GM12878 (cell line): ENCODE measurements at regions not wholly inside any gene's neighbourhood (a gene's known extent, or its start where the extent isn't known, plus 50 kb on each side); places are given as distances from the start of the nearest gene placed in this dataset.

Experiments
- ATAC-seq: fragments of 200-7000 bp; cut with Tn5 transposase; 3 replicates; pipeline ENCODE4 v1.9.1; 2020; ENCODE audit warnings: mild to moderate bottlenecking, moderate library complexity
- BruUV-seq: library from RNA; stranded (reverse); fragments of 400-500 nt; replicated peaks from 2 replicates; lab custom pipeline; 2021; lab: Mats Ljungman, UMichigan
- CTCF ChIA-PET: fragments of 300-600 bp; sonication (Branson Sonifier 250); formaldehyde crosslinking; extraction: SDS; loops from one replicate; lab custom pipeline; 2021; ENCODE audit warnings: inconsistent platforms; lab: Yijun Ruan, JAX
- POLR2A ChIA-PET: fragments of 350-600 bp; formaldehyde crosslinking; extraction: SDS; loops from one replicate; lab custom pipeline; 2021; ENCODE audit warnings: inconsistent platforms; lab: Charles Lee
- RAD21 ChIA-PET: fragments of 300-600 bp; sonication (Branson Sonifier 250); formaldehyde crosslinking; loops from one replicate; lab custom pipeline; 2023; ENCODE audit warnings: antibody characterized with exemption; ENCODE audit not compliant: unreplicated experiment; lab: Charles Lee
- SMC1A ChIA-PET: fragments of 300-600 bp; sonication (Branson Sonifier 250); formaldehyde crosslinking; loops from one replicate; lab custom pipeline; 2023; ENCODE audit not compliant: unreplicated experiment, uncharacterized antibody; lab: Charles Lee
- DNase-seq: peaks from one replicate; pipeline ENCODE4 v3.0.0-alpha.2; 2011; ENCODE audit warnings: low read depth, low spot score
- FAIRE-seq: peaks from 3 replicates; lab custom pipeline; 2011; peaks lifted over from hg19 to GRCh38; lab: Jason Lieb, UNC
- H2AFZ ChIP-seq: 2 replicates; pipeline ENCODE4 v1.6.0; 2011; ENCODE audit warnings: low read depth, low read length, control low read depth; ENCODE audit not compliant: control insufficient read depth
- H3K27ac ChIP-seq: 2 replicates; pipeline ENCODE4 v1.5.1; 2011; ENCODE audit warnings: control low read depth; ENCODE audit not compliant: control insufficient read depth, insufficient read depth
- H3K27me3 ChIP-seq, 2 experiments: replicated peaks in 1 of 2; 2 replicates each; pipeline versions ENCODE4 v1.6.0 to v1.6.1; 2011; ENCODE audit warnings: low read length in 1 of 2; ENCODE audit not compliant: control insufficient read depth in 2 of 2, insufficient read depth in 2 of 2
- H3K36me3 ChIP-seq, 2 experiments: 2 replicates each; pipeline ENCODE4 v1.5.1; 2011; ENCODE audit warnings: low read length in 1 of 2; ENCODE audit not compliant: control insufficient read depth in 2 of 2, insufficient read depth in 2 of 2
- H3K4me1 ChIP-seq: 2 replicates; pipeline ENCODE4 v1.6.1; 2011; ENCODE audit warnings: mild to moderate bottlenecking, low read length, moderate library complexity, mixed read lengths; ENCODE audit not compliant: control insufficient read depth, insufficient read depth
- H3K4me2 ChIP-seq: 2 replicates; pipeline ENCODE4 v1.6.0; 2011; ENCODE audit warnings: control low read depth; ENCODE audit not compliant: control insufficient read depth, insufficient read depth
- H3K4me3 ChIP-seq: fragments of 200-600 bp; sonication (generic); 2 replicates; pipeline ENCODE4 v1.5.1; 2016
- H3K79me2 ChIP-seq: 2 replicates; pipeline ENCODE4 v1.6.0; 2011; ENCODE audit warnings: low read length; ENCODE audit not compliant: control insufficient read depth, insufficient read depth
- H3K9ac ChIP-seq: 2 replicates; pipeline ENCODE4 v1.8.0; 2011; ENCODE audit warnings: low read length, control low read depth, mixed read lengths; ENCODE audit not compliant: control insufficient read depth, insufficient read depth
- H3K9me3 ChIP-seq: replicated peaks from 3 replicates; pipeline ENCODE4 v1.5.1; 2011; ENCODE audit warnings: mild to moderate bottlenecking, low read length; ENCODE audit not compliant: control insufficient read depth, insufficient read depth
- H4K20me1 ChIP-seq: 2 replicates; pipeline ENCODE4 v1.6.0; 2011; ENCODE audit not compliant: control insufficient read depth, insufficient read depth
- CHD2 ChIP-seq: IDR thresholded peaks from 2 replicates; pipeline ENCODE4 v1.6.1; 2011; ENCODE audit warnings: low read depth, low read length, improper control_type of control experiment, borderline replicate concordance
- ETV6 ChIP-seq, 2 experiments: fragments of 450-650 bp in 1 of 2; IDR thresholded peaks in 1 of 2; conservative IDR thresholded peaks in 1 of 2; 2 replicates each; pipeline ENCODE4 v1.6.1; 2014; ENCODE audit warnings: antibody characterized with exemption in 1 of 2, borderline replicate concordance in 1 of 2, low read depth in 1 of 2, mild to moderate bottlenecking in 1 of 2, moderate library complexity in 1 of 2
- EZH2 ChIP-seq: IDR thresholded peaks from 2 replicates; pipeline ENCODE4 v1.6.1; 2012; ENCODE audit warnings: low read depth, mild to moderate bottlenecking, control low read depth, inconsistent platforms, low read length, borderline replicate concordance; ENCODE audit not compliant: control insufficient read depth
- MEF2A ChIP-seq: IDR thresholded peaks from 2 replicates; pipeline ENCODE4 v1.6.1; 2011; ENCODE audit warnings: low read depth, mild to moderate bottlenecking, low read length, moderate library complexity; ENCODE audit not compliant: insufficient read depth
- RAD51 ChIP-seq: fragments of 450-650 bp; IDR thresholded peaks from 2 replicates; pipeline ENCODE4 v1.6.1; 2016; ENCODE audit warnings: moderate library complexity, mild to moderate bottlenecking, inconsistent platforms
- SPI1 ChIP-seq: IDR thresholded peaks from 2 replicates; pipeline ENCODE4 v1.6.1; 2011; ENCODE audit warnings: low read depth, mild to moderate bottlenecking, low read length, moderate library complexity, borderline replicate concordance; ENCODE audit not compliant: insufficient read depth
- WGBS: methylation state at CpG from one replicate; pipeline ENCODE4 v1.1.6; 2016; ENCODE audit warnings: low lambda C conversion rate; ENCODE audit not compliant: insufficient replicate concordance, insufficient coverage; ENCODE audit errors: missing lambda C conversion rate; 5-methylcytosine and 5-hydroxymethylcytosine counted together
- in situ Hi-C: fragments of 300-500 bp; cut with MboI; formaldehyde crosslinking; loops from 9 replicates; pipeline ENCODE4 v1.14.3; 2018; ENCODE audit warnings: mixed read lengths
- intact Hi-C: fragments of 100-400 bp; cut with micrococcal nuclease; formaldehyde crosslinking; loops from one replicate; pipeline ENCODE4 v1.14.2; 2022; ENCODE audit not compliant: unreplicated experiment
- TF ChIP-seq, protein P1 (sequence below): IDR thresholded peaks from 2 replicates; pipeline ENCODE4 v1.6.1; 2011; ENCODE audit warnings: low read depth, low read length, improper control_type of control experiment, borderline replicate concordance
- TF ChIP-seq, protein P2 (sequence below): IDR thresholded peaks from 2 replicates; pipeline ENCODE4 v1.6.1; 2011; ENCODE audit warnings: borderline replicate concordance, low read depth, mild to moderate bottlenecking, moderate library complexity, low read length; ENCODE audit not compliant: insufficient read depth, poor library complexity, severe bottlenecking
- TF ChIP-seq, protein P3 (sequence below): IDR thresholded peaks from 2 replicates; pipeline ENCODE4 v1.6.1; 2011; ENCODE audit warnings: mild to moderate bottlenecking, low read depth, low read length, moderate library complexity; ENCODE audit not compliant: insufficient replicate concordance

DNA sequence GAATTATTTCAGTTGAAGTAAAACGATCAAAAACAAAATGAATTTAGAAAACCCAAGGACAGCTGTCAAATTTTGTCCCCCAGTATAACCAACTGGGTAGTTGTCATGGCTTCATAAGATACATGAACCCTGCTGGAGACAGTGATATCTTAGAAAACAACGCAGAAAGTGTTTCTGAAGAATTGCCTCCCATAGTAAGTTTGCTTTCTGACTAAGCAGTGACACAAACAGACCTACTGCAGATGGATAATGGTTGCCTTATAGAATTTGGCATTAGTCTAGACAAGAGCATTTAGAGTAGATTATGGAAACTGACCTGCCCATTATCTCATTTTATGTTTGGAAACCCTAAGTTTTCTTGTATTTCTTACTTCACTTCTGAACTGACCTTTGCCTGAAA lies 187.7 kb upstream of the KCNN2 start:
- DNase-seq: no peak
- CTCF ChIA-PET: interaction anchor here (0.6 kb wide), 1 partner anchor 85 kb away, joined by 3 read pairs; no protein-coding TSS in a partner anchor
- intact Hi-C loops (no loop called here), in situ Hi-C loops (no loop called here)
- TF ChIP-seq, protein P1, sequence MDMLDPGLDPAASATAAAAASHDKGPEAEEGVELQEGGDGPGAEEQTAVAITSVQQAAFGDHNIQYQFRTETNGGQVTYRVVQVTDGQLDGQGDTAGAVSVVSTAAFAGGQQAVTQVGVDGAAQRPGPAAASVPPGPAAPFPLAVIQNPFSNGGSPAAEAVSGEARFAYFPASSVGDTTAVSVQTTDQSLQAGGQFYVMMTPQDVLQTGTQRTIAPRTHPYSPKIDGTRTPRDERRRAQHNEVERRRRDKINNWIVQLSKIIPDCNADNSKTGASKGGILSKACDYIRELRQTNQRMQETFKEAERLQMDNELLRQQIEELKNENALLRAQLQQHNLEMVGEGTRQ: no peak
- TF ChIP-seq RAD51 (no peak), SPI1 (no peak), ETV6 (conservative IDR thresholded peaks at IDR 0.05 in 1 of 2, IDR thresholded peaks at IDR 0.05 in 1 of 2; ENCODE audit: borderline replicate concordance in 1 of 2, low read depth in 1 of 2) (no peak), CHD2 (no peak), MEF2A (no peak), EZH2 (no peak)
- TF ChIP-seq, protein P2, sequence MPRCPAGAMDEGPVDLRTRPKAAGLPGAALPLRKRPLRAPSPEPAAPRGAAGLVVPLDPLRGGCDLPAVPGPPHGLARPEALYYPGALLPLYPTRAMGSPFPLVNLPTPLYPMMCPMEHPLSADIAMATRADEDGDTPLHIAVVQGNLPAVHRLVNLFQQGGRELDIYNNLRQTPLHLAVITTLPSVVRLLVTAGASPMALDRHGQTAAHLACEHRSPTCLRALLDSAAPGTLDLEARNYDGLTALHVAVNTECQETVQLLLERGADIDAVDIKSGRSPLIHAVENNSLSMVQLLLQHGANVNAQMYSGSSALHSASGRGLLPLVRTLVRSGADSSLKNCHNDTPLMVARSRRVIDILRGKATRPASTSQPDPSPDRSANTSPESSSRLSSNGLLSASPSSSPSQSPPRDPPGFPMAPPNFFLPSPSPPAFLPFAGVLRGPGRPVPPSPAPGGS: no peak
- TF ChIP-seq, protein P3, sequence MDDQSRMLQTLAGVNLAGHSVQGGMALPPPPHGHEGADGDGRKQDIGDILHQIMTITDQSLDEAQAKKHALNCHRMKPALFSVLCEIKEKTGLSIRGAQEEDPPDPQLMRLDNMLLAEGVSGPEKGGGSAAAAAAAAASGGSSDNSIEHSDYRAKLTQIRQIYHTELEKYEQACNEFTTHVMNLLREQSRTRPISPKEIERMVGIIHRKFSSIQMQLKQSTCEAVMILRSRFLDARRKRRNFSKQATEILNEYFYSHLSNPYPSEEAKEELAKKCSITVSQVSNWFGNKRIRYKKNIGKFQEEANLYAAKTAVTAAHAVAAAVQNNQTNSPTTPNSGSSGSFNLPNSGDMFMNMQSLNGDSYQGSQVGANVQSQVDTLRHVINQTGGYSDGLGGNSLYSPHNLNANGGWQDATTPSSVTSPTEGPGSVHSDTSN: no peak
- no peak overlapping the region for H2AFZ ChIP-seq
- H4K20me1 ChIP-seq: no peaks in the 10 kb centered on the region
- no peaks in the 10 kb centered on the region for H3K36me3 ChIP-seq
- no peak overlapping the region for H3K27ac ChIP-seq
- H3K79me2 ChIP-seq: no peaks in the 10 kb centered on the region
- ATAC-seq: no peak
- H3K27me3 ChIP-seq: no peaks in the 10 kb centered on the region
- H3K4me1 ChIP-seq: no peaks in the 10 kb centered on the region
- no TSS peak for BruUV-seq
- WGBS: 12% methylated on average over 2 of the region's 2 CpGs
- SMC1A ChIA-PET: no interaction called here
- RAD21 ChIA-PET: no interaction called here
- H3K4me3 ChIP-seq: no peak overlapping the region
- no peak for FAIRE-seq
- H3K9me3 ChIP-seq: no peaks in the 10 kb centered on the region
- H3K9ac ChIP-seq: no peak overlapping the region
- POLR2A ChIA-PET: no interaction called here
- H3K4me2 ChIP-seq: no peak overlapping the region
